Colonic mucosa (tissue), 4 donors: ENCODE measurements at regions not wholly inside any gene's neighbourhood (a gene's known extent, or its start where the extent isn't known, plus 50 kb on each side); places are given as distances from the start of the nearest gene placed in this dataset.

Experiments
- DNase-seq: peaks from one replicate; pipeline ENCODE4 v3.0.0-alpha.2; 2020
- H3K27ac ChIP-seq: fragments of 200-600 bp; one replicate; pipeline ENCODE4 v1.8.0; 2021
- H3K27me3 ChIP-seq: fragments of 200-600 bp; one replicate; pipeline ENCODE4 v1.8.0; 2021
- H3K36me3 ChIP-seq: fragments of 200-600 bp; one replicate; pipeline ENCODE4 v1.8.0; 2021
- H3K4me1 ChIP-seq: fragments of 200-600 bp; one replicate; pipeline ENCODE4 v1.8.0; 2021; ENCODE audit warnings: mild to moderate bottlenecking
- H3K4me3 ChIP-seq: fragments of 200-600 bp; one replicate; pipeline ENCODE4 v1.8.0; 2021
- H3K9ac ChIP-seq, 2 donors: one replicate each; pipeline ENCODE4 v1.7.0; 2013; ENCODE audit warnings: control low read depth in 2 of 2, low read depth in 2 of 2, low read length in 2 of 2
- H3K9me3 ChIP-seq: fragments of 200-600 bp; one replicate; pipeline ENCODE4 v1.8.0; 2021
- CTCF ChIP-seq: fragments of 200-600 bp; IDR thresholded peaks from one replicate; pipeline ENCODE4 v1.8.0; 2022; ENCODE audit warnings: antibody characterized with exemption, mild to moderate bottlenecking
- intact Hi-C: fragments of 100-400 bp; cut with DNase I; formaldehyde crosslinking; loops from one replicate; pipeline ENCODE4 v1.14.1; 2022
- donor health status: healthy.
- donor health status: DM: no; HTN: no; CAD: no.
- donor health status: DM: no; HTN: no; CAD: no.

- Histone ChIP-seq H3K4me3 (no peak overlapping the region), H3K9ac (no peak overlapping the region), H3K27me3 (no peaks in the 10 kb centered on the region), H3K36me3 (no peaks in the 10 kb centered on the region), H3K4me1 (no peaks in the 10 kb centered on the region), H3K9me3 (no peaks in the 10 kb centered on the region), H3K27ac (no peak overlapping the region)
- DNase-seq: no peak
- intact Hi-C loops: no loop called here
- TF ChIP-seq CTCF: no peak
Measured at GRCh38 chr5:2921651-2922050, 170.2 kb upstream of the IRX2 start.

DNA sequence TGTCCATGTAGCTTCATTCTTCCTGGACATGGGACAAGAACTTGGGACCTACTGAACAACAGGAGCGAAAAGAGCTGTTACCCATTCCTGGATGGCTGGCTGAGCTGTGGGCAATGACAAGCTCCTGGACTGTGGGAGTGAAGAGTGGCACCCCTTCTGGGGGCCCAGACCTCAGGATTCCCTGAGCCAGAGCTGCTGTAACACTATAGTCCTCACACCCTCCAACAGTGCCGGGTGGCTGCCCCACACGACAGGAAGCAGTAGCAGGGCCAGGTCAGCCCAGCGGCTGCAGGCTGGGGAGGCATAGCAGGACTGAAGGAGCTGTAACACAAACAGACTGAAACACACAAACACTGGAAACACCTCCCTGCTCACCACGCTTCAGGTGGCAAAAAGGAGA is 169.7 kb upstream of the IRX2 start:
- intact Hi-C loops: no loop called here
- H3K9me3 ChIP-seq: no peaks in the 10 kb centered on the region
- no peaks in the 10 kb centered on the region for H3K4me1 ChIP-seq
- no peak for TF ChIP-seq CTCF
- H3K36me3 ChIP-seq: no peaks in the 10 kb centered on the region
- no peaks in the 10 kb centered on the region for H3K27me3 ChIP-seq
- DNase-seq: no peak
- no peak overlapping the region for H3K9ac ChIP-seq
- no peak overlapping the region for H3K27ac ChIP-seq
- no peak overlapping the region for H3K4me3 ChIP-seq

GRCh38 chr5:2920312-2920711 is 168.8 kb upstream of the IRX2 start:
- no peak for DNase-seq
- H3K9me3 ChIP-seq: no peaks in the 10 kb centered on the region
- H3K4me1 ChIP-seq: no peaks in the 10 kb centered on the region
- intact Hi-C loops: no loop called here
- H3K27ac ChIP-seq: no peak overlapping the region
- H3K4me3 ChIP-seq: no peak overlapping the region
- TF ChIP-seq CTCF: no peak
- H3K36me3 ChIP-seq: no peaks in the 10 kb centered on the region
- H3K9ac ChIP-seq: no peak overlapping the region
- no peaks in the 10 kb centered on the region for H3K27me3 ChIP-seq

GRCh38 chr5:2919310-2920018 is 168.0 kb upstream of the IRX2 start:
- Histone ChIP-seq H3K4me3 (no peak overlapping the region), H3K27ac (no peak overlapping the region), H3K36me3 (no peaks in the 10 kb centered on the region), H3K9ac (no peak overlapping the region), H3K27me3 (no peaks in the 10 kb centered on the region), H3K9me3 (no peaks in the 10 kb centered on the region), H3K4me1 (no peaks in the 10 kb centered on the region)
- no peak for TF ChIP-seq CTCF
- no peak for DNase-seq
- intact Hi-C loops: no loop called here

- Histone ChIP-seq H3K9me3 (no peaks in the 10 kb centered on the region), H3K27ac (no peak overlapping the region), H3K4me1 (no peaks in the 10 kb centered on the region), H3K4me3 (no peak overlapping the region), H3K36me3 (no peaks in the 10 kb centered on the region), H3K9ac (no peak overlapping the region), H3K27me3 (no peaks in the 10 kb centered on the region)
- intact Hi-C loops: no loop called here
- no peak for DNase-seq
- no peak for TF ChIP-seq CTCF
Measured at GRCh38 chr5:2917524-2917923, 166.0 kb upstream of the IRX2 start.
